Cardiac muscle cell (in vitro differentiated cells and primary cell): ENCODE measurements at regions not wholly inside any gene's neighbourhood (a gene's known extent, or its start where the extent isn't known, plus 50 kb on each side); places are given as distances from the start of the nearest gene placed in this dataset.

Experiments
- DNase-seq, 2 donors: peaks; one replicate each; pipeline versions ENCODE4 v3.0.0 to v3.0.0-alpha.2; 2010 to 2017; ENCODE audit warnings: low read depth in 1 of 2, low spot score in 1 of 2
- H3K27ac ChIP-seq: fragments of 200-600 bp; sonication (generic); 2 replicates; pipeline ENCODE4 v1.5.1; 2016
- H3K27me3 ChIP-seq: fragments of 200-600 bp; sonication (generic); 2 replicates; pipeline ENCODE4 v1.6.0; 2016; ENCODE audit warnings: control low read depth
- H3K36me3 ChIP-seq: fragments of 200-600 bp; sonication (generic); 2 replicates; pipeline ENCODE4 v1.5.1; 2016; ENCODE audit warnings: control low read depth
- H3K4me1 ChIP-seq: fragments of 200-600 bp; sonication (generic); 2 replicates; pipeline ENCODE4 v1.8.1; 2017; ENCODE audit warnings: low read depth, mild to moderate bottlenecking, mixed run types
- H3K4me3 ChIP-seq: fragments of 200-600 bp; sonication (generic); 2 replicates; pipeline ENCODE4 v1.5.1; 2016; ENCODE audit warnings: mild to moderate bottlenecking
- H3K9me3 ChIP-seq: fragments of 200-600 bp; sonication (generic); 2 replicates; pipeline ENCODE4 v1.5.1; 2017; ENCODE audit warnings: low read depth, mild to moderate bottlenecking, control low read depth
- CTCF ChIP-seq: IDR thresholded peaks from 2 replicates; pipeline ENCODE4 v1.5.1; 2012; ENCODE audit warnings: low read depth, mild to moderate bottlenecking, low read length

GRCh38 chr12:47530050-47530449 is 175.8 kb downstream of the RPAP3 start:
- TF ChIP-seq CTCF = no peak
- no peaks in the 10 kb centered on the region for H3K27me3 ChIP-seq
- DNase-seq = no peak

GRCh38 chr12:47527816-47528215 is 178.0 kb downstream of the RPAP3 start:
- Histone ChIP-seq H3K9me3 (no peaks in the 10 kb centered on the region), H3K4me1 (no peaks in the 10 kb centered on the region), H3K36me3 (no peaks in the 10 kb centered on the region), H3K27ac (no peak overlapping the region), H3K27me3 (no peaks in the 10 kb centered on the region), H3K4me3 (no peak overlapping the region)
- DNase-seq = peak in 1 of 2 donors; percentile 32
- TF ChIP-seq CTCF = no peak

More at GRCh38 chr12:47530050-47530449, 175.8 kb downstream of the RPAP3 start:
- Histone ChIP-seq H3K27ac (no peak overlapping the region), H3K9me3 (no peaks in the 10 kb centered on the region), H3K36me3 (no peaks in the 10 kb centered on the region), H3K4me3 (no peak overlapping the region), H3K4me1 (no peaks in the 10 kb centered on the region)

GRCh38 chr12:47520029-47520428 is 185.8 kb downstream of the RPAP3 start:
- H3K36me3 ChIP-seq = no peaks in the 10 kb centered on the region
- no peak for TF ChIP-seq CTCF
- H3K27me3 ChIP-seq = no peaks in the 10 kb centered on the region
- no peak for DNase-seq
- H3K9me3 ChIP-seq = no peaks in the 10 kb centered on the region
- no peak overlapping the region for H3K4me3 ChIP-seq
- H3K27ac ChIP-seq = no peak overlapping the region
- H3K4me1 ChIP-seq = no peaks in the 10 kb centered on the region

GRCh38 chr12:47517122-47517521 is 188.7 kb downstream of the RPAP3 start:
- Histone ChIP-seq H3K27ac (no peak overlapping the region), H3K4me3 (no peak overlapping the region), H3K36me3 (no peaks in the 10 kb centered on the region), H3K27me3 (no peaks in the 10 kb centered on the region), H3K4me1 (no peaks in the 10 kb centered on the region), H3K9me3 (no peaks in the 10 kb centered on the region)
- TF ChIP-seq CTCF = no peak
- DNase-seq = no peak

GRCh38 chr12:47509398-47509851 is 196.4 kb downstream of the RPAP3 start:
- H3K27me3 ChIP-seq = no peaks in the 10 kb centered on the region
- peak; percentile 7 to 10 for DNase-seq
- TF ChIP-seq CTCF = no peak
- peak overlapping the region; percentile 32 for H3K27ac ChIP-seq
- no peaks in the 10 kb centered on the region for H3K9me3 ChIP-seq
- no peaks in the 10 kb centered on the region for H3K4me1 ChIP-seq
- H3K36me3 ChIP-seq = no peaks in the 10 kb centered on the region
- no peak overlapping the region for H3K4me3 ChIP-seq

- no peak overlapping the region for H3K27ac ChIP-seq
- H3K4me3 ChIP-seq = no peak overlapping the region
- no peaks in the 10 kb centered on the region for H3K36me3 ChIP-seq
- H3K9me3 ChIP-seq = no peaks in the 10 kb centered on the region
- no peaks in the 10 kb centered on the region for H3K4me1 ChIP-seq
- no peak for DNase-seq
- TF ChIP-seq CTCF = no peak
- H3K27me3 ChIP-seq = no peaks in the 10 kb centered on the region
These were observed 198.6 kb downstream of the RPAP3 start for GRCh38 chr12:47507221-47507620.
